ENCODE measurements at regions not wholly inside any gene's neighbourhood (a gene's known extent, or its start where the extent isn't known, plus 50 kb on each side); places are given as distances from the start of the nearest gene placed in this dataset.

DNA sequence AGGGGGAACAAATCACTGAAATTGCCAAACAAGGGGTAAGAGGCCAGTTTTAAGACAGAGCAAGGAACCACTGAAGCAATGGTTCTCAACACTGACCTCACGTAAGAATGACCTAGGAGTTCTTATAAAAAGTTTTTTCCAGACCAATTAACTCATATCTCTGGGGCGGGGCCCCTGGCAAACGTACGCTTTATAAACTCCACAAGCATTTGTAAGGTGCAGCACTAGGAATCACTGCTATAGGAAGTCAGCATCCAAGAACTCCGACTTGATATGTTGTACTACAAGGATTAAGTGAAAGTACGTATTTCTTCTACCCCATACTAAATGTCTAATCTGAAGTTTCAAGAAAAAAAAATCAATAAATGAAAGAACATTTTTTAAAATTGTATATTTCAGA lies 269.9 kb downstream of the RCHY1 start:
- TF ChIP-seq, protein P1, sequence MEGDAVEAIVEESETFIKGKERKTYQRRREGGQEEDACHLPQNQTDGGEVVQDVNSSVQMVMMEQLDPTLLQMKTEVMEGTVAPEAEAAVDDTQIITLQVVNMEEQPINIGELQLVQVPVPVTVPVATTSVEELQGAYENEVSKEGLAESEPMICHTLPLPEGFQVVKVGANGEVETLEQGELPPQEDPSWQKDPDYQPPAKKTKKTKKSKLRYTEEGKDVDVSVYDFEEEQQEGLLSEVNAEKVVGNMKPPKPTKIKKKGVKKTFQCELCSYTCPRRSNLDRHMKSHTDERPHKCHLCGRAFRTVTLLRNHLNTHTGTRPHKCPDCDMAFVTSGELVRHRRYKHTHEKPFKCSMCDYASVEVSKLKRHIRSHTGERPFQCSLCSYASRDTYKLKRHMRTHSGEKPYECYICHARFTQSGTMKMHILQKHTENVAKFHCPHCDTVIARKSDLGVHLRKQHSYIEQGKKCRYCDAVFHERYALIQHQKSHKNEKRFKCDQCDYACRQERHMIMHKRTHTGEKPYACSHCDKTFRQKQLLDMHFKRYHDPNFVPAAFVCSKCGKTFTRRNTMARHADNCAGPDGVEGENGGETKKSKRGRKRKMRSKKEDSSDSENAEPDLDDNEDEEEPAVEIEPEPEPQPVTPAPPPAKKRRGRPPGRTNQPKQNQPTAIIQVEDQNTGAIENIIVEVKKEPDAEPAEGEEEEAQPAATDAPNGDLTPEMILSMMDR (IDR thresholded peaks at IDR 0.05) = no peak
- no peak for TF ChIP-seq POLR2A (IDR thresholded peaks at IDR 0.05)

Data from heart left ventricle (tissue), 13 donors.